NT2/D1 (cell line): ENCODE measurements at regions not wholly inside any gene's neighbourhood (a gene's known extent, or its start where the extent isn't known, plus 50 kb on each side); places are given as distances from the start of the nearest gene placed in this dataset.

Experiments
- SUZ12 ChIP-seq: IDR thresholded peaks from 2 replicates; pipeline ENCODE4 v1.6.1; 2011; ENCODE audit not compliant: insufficient read length, insufficient read depth; ENCODE audit errors: extremely low read depth
- ZNF274 ChIP-seq: IDR thresholded peaks from 2 replicates; pipeline ENCODE4 v1.6.1; 2011; ENCODE audit warnings: mild to moderate bottlenecking, low read depth, low read length

DNA sequence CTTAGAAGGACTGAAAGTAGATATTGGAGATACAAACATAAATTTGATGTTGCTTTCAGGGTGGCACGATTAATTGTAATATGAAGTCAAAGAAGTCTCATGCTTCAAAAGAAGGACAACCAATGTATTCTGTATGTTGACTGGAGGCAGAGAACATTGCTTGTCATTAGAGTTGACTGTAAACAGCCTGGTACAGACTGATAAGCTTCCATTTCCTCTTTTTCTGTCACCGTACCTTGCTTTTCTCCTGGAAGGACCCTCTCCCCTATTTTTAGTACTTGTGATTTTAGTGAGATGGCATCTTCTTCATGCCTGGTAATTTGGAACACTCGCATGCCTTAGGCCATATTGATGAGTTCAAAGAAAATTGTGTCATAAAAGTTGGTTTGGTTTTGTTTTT lies 809.4 kb downstream of the PRELID2 start:
- no peak for TF ChIP-seq ZNF274
- no peak for TF ChIP-seq SUZ12
